K562 (cell line): ENCODE measurements at regions not wholly inside any gene's neighbourhood (a gene's known extent, or its start where the extent isn't known, plus 50 kb on each side); places are given as distances from the start of the nearest gene placed in this dataset.

Experiments
- CREM ChIP-seq: IDR thresholded peaks from 2 replicates; pipeline ENCODE4 v1.6.1; 2014; ENCODE audit warnings: antibody characterized with exemption, low read depth
- CTCFL ChIP-seq: IDR thresholded peaks from 2 replicates; pipeline ENCODE4 v1.6.1; 2011; ENCODE audit warnings: borderline replicate concordance, low read depth, mild to moderate bottlenecking, moderate library complexity, low read length; ENCODE audit not compliant: insufficient read depth, poor library complexity, severe bottlenecking
- FOXP1 ChIP-seq: sonication (generic); formaldehyde crosslinking; IDR thresholded peaks from 2 replicates; pipeline ENCODE4 v1.8.0; 2022; ENCODE audit warnings: mild to moderate bottlenecking, missing genetic modification reagents
- GATAD2B ChIP-seq: fragments of 450-650 bp; IDR thresholded peaks from 2 replicates; pipeline ENCODE4 v1.6.1; 2017; ENCODE audit warnings: mild to moderate bottlenecking, borderline replicate concordance
- HMBOX1 ChIP-seq: sonication (generic); IDR thresholded peaks from 2 replicates; pipeline ENCODE4 v1.6.1; 2016
- NCOR1 ChIP-seq: fragments of 450-650 bp; IDR thresholded peaks from 2 replicates; pipeline ENCODE4 v1.6.1; 2016; ENCODE audit warnings: mild to moderate bottlenecking, moderate library complexity
- NFIC ChIP-seq: fragments of 450-650 bp; IDR thresholded peaks from 2 replicates; pipeline ENCODE4 v1.6.1; 2017; ENCODE audit warnings: mild to moderate bottlenecking, inconsistent platforms
- NRF1 ChIP-seq, 2 experiments: fragments of 450-650 bp; IDR thresholded peaks in 1 of 2; conservative IDR thresholded peaks in 1 of 2; 2 replicates each; pipeline ENCODE4 v1.6.1; 2014; ENCODE audit warnings: mild to moderate bottlenecking in 2 of 2
- PCBP1 ChIP-seq: fragments of 200-400 bp; formaldehyde crosslinking; IDR thresholded peaks from 2 replicates; pipeline ENCODE4 v1.6.1; 2018; ENCODE audit warnings: mild to moderate bottlenecking, low read depth, low read length; ENCODE audit not compliant: poor library complexity, severe bottlenecking
- SMARCE1 ChIP-seq: fragments of 450-650 bp; IDR thresholded peaks from 2 replicates; pipeline ENCODE4 v1.7.1; 2016; ENCODE audit warnings: mild to moderate bottlenecking
- TEAD4 ChIP-seq, 2 experiments: sonication (generic) in 1 of 2; formaldehyde crosslinking in 1 of 2; IDR thresholded peaks; 2 replicates each; pipeline versions ENCODE4 v1.6.1 to v1.8.0; 2012 to 2022; ENCODE audit warnings: borderline replicate concordance in 1 of 2, inconsistent platforms in 1 of 2, low read length in 1 of 2, mild to moderate bottlenecking in 1 of 2, missing genetic modification reagents in 1 of 2
- YY1 ChIP-seq, 3 experiments: IDR thresholded peaks; 2 replicates each; pipeline ENCODE4 v1.6.1; 2011; ENCODE audit warnings: low read length in 2 of 3, mild to moderate bottlenecking in 2 of 3, moderate library complexity in 2 of 3, borderline replicate concordance in 1 of 3, control low read depth in 1 of 3, low read depth in 1 of 3; ENCODE audit not compliant: insufficient read depth in 3 of 3, insufficient replicate concordance in 2 of 3, control insufficient read depth in 1 of 3, insufficient read length in 1 of 3; ENCODE audit errors: extremely low read depth in 1 of 3
- TF ChIP-seq, protein P1 (sequence below): fragments of 250-450 bp; sonication (Bioruptor Pico); IDR thresholded peaks from 2 replicates; pipeline ENCODE4 v1.4.0; 2020; ENCODE audit warnings: borderline replicate concordance
- TF ChIP-seq, protein P2 (sequence below): fragments of 450-650 bp; formaldehyde crosslinking; IDR thresholded peaks from 2 replicates; pipeline ENCODE4 v1.4.0; 2020; ENCODE audit warnings: mild to moderate bottlenecking, moderate library complexity

- TF ChIP-seq CTCFL, result peak; percentile 9
- TF ChIP-seq TEAD4 (IDR thresholded peaks at IDR 0.05; ENCODE audit: low read length), result no peak
- no peak for TF ChIP-seq TEAD4 (CRISPR knock-in tag; IDR thresholded peaks at IDR 0.05; ENCODE audit: borderline replicate concordance)
- TF ChIP-seq FOXP1 (CRISPR knock-in tag), result no peak
- TF ChIP-seq, protein P1, sequence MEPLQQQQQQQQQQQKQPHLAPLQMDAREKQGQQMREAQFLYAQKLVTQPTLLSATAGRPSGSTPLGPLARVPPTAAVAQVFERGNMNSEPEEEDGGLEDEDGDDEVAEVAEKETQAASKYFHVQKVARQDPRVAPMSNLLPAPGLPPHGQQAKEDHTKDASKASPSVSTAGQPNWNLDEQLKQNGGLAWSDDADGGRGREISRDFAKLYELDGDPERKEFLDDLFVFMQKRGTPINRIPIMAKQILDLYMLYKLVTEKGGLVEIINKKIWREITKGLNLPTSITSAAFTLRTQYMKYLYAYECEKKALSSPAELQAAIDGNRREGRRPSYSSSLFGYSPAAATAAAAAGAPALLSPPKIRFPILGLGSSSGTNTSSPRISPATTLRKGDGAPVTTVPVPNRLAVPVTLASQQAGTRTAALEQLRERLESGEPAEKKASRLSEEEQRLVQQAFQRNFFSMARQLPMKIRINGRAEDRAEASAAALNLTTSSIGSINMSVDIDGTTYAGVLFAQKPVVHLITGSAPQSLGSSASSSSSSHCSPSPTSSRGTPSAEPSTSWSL (CRISPR knock-in tag), result no peak
- TF ChIP-seq HMBOX1, result no peak
- peak; percentile 42 for TF ChIP-seq PCBP1
- peak; percentile 14; the same call in 1 of the 2 replicates for TF ChIP-seq CREM
- TF ChIP-seq SMARCE1, result peak; percentile 71; the same call in 1 of the 2 replicates
- TF ChIP-seq GATAD2B, result 0 out of 2 replicates have a peak, but pooled peaks have one; percentile 31
- no peak for TF ChIP-seq NCOR1
- peak in 1 of 3 experiments; percentile 35 for TF ChIP-seq YY1 (IDR thresholded peaks at IDR 0.05; ENCODE audit: borderline replicate concordance in 1 of 3, control insufficient read depth in 1 of 3, extremely low read depth in 1 of 3, insufficient read depth in 3 of 3, insufficient read length in 1 of 3, insufficient replicate concordance in 2 of 3, low read depth in 1 of 3, low read length in 2 of 3)
- peak; percentile 90 to 91 for TF ChIP-seq NRF1 (conservative IDR thresholded peaks at IDR 0.05 in 1 of 2, IDR thresholded peaks at IDR 0.05 in 1 of 2)
- 0 out of 2 replicates have a peak, but pooled peaks have one; percentile 3 for TF ChIP-seq NFIC
- TF ChIP-seq, protein P2, sequence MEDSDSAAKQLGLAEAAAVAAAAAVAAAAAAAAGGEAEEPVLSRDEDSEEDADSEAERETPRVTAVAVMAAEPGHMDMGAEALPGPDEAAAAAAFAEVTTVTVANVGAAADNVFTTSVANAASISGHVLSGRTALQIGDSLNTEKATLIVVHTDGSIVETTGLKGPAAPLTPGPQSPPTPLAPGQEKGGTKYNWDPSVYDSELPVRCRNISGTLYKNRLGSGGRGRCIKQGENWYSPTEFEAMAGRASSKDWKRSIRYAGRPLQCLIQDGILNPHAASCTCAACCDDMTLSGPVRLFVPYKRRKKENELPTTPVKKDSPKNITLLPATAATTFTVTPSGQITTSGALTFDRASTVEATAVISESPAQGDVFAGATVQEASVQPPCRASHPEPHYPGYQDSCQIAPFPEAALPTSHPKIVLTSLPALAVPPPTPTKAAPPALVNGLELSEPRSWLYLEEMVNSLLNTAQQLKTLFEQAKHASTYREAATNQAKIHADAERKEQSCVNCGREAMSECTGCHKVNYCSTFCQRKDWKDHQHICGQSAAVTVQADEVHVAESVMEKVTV (CRISPR knock-in tag), result no peak
Observed at GRCh38 chr18:22559414-22560274, 141.9 kb upstream of the CTAGE1 start (continued).
